ENCODE measurements at regions not wholly inside any gene's neighbourhood (a gene's known extent, or its start where the extent isn't known, plus 50 kb on each side); places are given as distances from the start of the nearest gene placed in this dataset.
A peak's percentile ranks its signal among the peaks of the same experiment; 100 is the strongest.

DNA sequence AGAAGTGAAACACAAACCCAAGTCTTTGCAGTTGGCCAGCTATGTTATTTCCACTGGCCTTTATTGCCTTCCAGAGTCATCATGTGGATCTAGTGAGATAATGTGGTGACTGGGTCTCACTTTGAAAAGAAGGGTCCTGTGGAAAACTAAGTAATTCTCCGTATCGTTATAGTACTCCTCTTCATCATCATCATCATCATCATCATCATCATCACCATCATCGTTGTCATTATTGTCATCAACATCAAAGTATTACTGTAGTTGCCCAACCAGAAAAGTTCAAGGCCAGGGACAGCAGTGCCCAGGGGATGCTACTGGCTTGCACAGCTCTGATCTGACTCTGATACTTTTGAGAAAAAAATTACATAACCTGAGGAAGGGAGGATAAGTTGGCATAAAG lies 295.6 kb upstream of the F9 start:
- Histone ChIP-seq H3K9ac (ENCODE audit: low read depth, low read length) (no peak overlapping the region), H3K9me3 (ENCODE audit: control insufficient read depth, insufficient read depth, low read length) (peaks cover 3% of the 10 kb centered on the region), H3K36me3 (ENCODE audit: insufficient read depth, low read length) (no peaks in the 10 kb centered on the region), H3K4me1 (ENCODE audit: insufficient read depth, low read length) (no peaks in the 10 kb centered on the region)

GRCh38 chrX:139224953-139225665 lies 305.4 kb upstream of the F9 start:
- H3K9ac ChIP-seq (ENCODE audit: low read depth, low read length): peak overlapping the region; percentile 16; the same call in 1 of the 2 replicates
- no peaks in the 10 kb centered on the region for H3K36me3 ChIP-seq (ENCODE audit: insufficient read depth, low read length)
- H3K9me3 ChIP-seq (ENCODE audit: control insufficient read depth, insufficient read depth, low read length): no peaks in the 10 kb centered on the region
- peaks cover 28% of the 10 kb centered on the region for H3K4me1 ChIP-seq (ENCODE audit: insufficient read depth, low read length)

- no peaks in the 10 kb centered on the region for H3K36me3 ChIP-seq (ENCODE audit: insufficient read depth, low read length)
- H3K9me3 ChIP-seq (ENCODE audit: control insufficient read depth, insufficient read depth, low read length): no peaks in the 10 kb centered on the region
- H3K9ac ChIP-seq (ENCODE audit: low read depth, low read length): no peak overlapping the region
- H3K4me1 ChIP-seq (ENCODE audit: insufficient read depth, low read length): peaks cover 28% of the 10 kb centered on the region
Observed at GRCh38 chrX:139222511-139223200, 307.9 kb upstream of the F9 start.

GRCh38 chrX:139213241-139213709 lies 317.3 kb upstream of the F9 start:
- peaks cover 8% of the 10 kb centered on the region; the same call in 1 of the 2 replicates for H3K4me1 ChIP-seq (ENCODE audit: insufficient read depth, low read length)
- no peak overlapping the region for H3K9ac ChIP-seq (ENCODE audit: low read depth, low read length)
- no peaks in the 10 kb centered on the region for H3K9me3 ChIP-seq (ENCODE audit: control insufficient read depth, insufficient read depth, low read length)
- H3K36me3 ChIP-seq (ENCODE audit: insufficient read depth, low read length): no peaks in the 10 kb centered on the region; the same call in 1 of the 2 replicates

DNA sequence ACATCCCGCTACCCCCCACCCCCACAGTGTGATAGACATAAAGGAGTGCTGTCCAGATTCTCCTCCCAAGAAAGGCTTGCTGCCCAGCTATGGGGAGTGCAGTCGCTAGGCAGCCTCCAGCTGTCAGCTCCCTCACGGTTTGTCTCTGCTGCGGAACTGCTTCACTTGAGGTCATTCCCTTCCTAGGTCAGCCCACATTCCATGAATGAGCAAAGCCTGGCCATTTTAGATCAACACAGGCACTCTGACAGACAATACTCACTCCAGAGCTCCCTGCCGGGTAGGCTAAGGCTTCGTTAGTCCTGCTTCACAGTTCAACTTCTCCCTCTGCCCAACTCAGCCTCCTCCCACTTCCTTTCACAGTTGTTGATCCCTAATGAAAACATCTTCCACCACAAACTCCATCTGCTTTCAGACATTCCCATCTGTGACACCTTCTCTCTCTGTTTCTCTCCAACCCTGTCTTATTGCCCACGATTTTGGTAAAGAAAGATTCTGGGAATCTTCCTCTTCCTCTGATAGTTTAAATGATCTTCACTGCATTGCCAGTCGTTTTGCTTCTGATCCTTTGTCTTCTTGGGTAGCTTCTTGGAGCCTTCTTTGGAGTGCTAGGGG lies 318.9 kb upstream of the F9 start:
- peaks cover 8% of the 10 kb centered on the region; the same call in 1 of the 2 replicates for H3K4me1 ChIP-seq (ENCODE audit: insufficient read depth, low read length)
- H3K9me3 ChIP-seq (ENCODE audit: control insufficient read depth, insufficient read depth, low read length): no peaks in the 10 kb centered on the region
- no peaks in the 10 kb centered on the region; the same call in 1 of the 2 replicates for H3K36me3 ChIP-seq (ENCODE audit: insufficient read depth, low read length)
- no peak overlapping the region for H3K9ac ChIP-seq (ENCODE audit: low read depth, low read length)

GRCh38 chrX:139209342-139209741 lies 321.2 kb upstream of the F9 start:
- no peak overlapping the region for H3K9ac ChIP-seq (ENCODE audit: low read depth, low read length)
- H3K9me3 ChIP-seq (ENCODE audit: control insufficient read depth, insufficient read depth, low read length): no peaks in the 10 kb centered on the region
- peaks cover 8% of the 10 kb centered on the region; the same call in 1 of the 2 replicates for H3K4me1 ChIP-seq (ENCODE audit: insufficient read depth, low read length)
- H3K36me3 ChIP-seq (ENCODE audit: insufficient read depth, low read length): no peaks in the 10 kb centered on the region; the same call in 1 of the 2 replicates

GRCh38 chrX:139207655-139208054 lies 322.9 kb upstream of the F9 start:
- no peak overlapping the region for H3K9ac ChIP-seq (ENCODE audit: low read depth, low read length)
- no peaks in the 10 kb centered on the region for H3K9me3 ChIP-seq (ENCODE audit: control insufficient read depth, insufficient read depth, low read length)
- no peaks in the 10 kb centered on the region for H3K36me3 ChIP-seq (ENCODE audit: insufficient read depth, low read length)

DNA sequence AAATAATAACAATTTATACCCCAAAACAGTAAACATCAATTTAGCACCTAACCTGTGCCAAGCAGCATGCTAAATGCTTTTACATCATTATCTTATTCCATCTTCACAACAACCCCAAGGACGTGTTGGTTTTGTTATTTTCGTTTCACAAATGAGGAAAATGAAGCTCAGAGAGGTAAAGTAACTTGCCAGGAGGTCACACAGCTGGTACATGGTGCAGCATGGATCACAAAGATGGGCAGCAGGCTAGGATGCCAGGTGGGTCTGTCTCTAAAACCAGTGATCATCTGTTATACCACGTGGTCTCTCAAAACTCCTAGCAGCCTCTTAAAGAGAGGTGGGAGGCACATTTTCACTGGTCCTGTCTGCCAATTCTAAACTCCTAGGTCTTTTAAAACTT lies 323.6 kb upstream of the F9 start:
- Histone ChIP-seq H3K9me3 (ENCODE audit: control insufficient read depth, insufficient read depth, low read length) (no peaks in the 10 kb centered on the region), H3K36me3 (ENCODE audit: insufficient read depth, low read length) (no peaks in the 10 kb centered on the region), H3K4me1 (ENCODE audit: insufficient read depth, low read length) (peaks cover 10% of the 10 kb centered on the region; the same call in 1 of the 2 replicates), H3K9ac (ENCODE audit: low read depth, low read length) (no peak overlapping the region)

More at GRCh38 chrX:139207655-139208054, 322.9 kb upstream of the F9 start:
- peaks cover 8% of the 10 kb centered on the region; the same call in 1 of the 2 replicates for H3K4me1 ChIP-seq (ENCODE audit: insufficient read depth, low read length)

GRCh38 chrX:139204898-139205667 lies 325.5 kb upstream of the F9 start:
- Histone ChIP-seq H3K4me1 (ENCODE audit: insufficient read depth, low read length) (peaks cover 12% of the 10 kb centered on the region), H3K9me3 (ENCODE audit: control insufficient read depth, insufficient read depth, low read length) (no peaks in the 10 kb centered on the region), H3K36me3 (ENCODE audit: insufficient read depth, low read length) (no peaks in the 10 kb centered on the region), H3K9ac (ENCODE audit: low read depth, low read length) (peak overlapping the region; percentile 67)

- Histone ChIP-seq H3K36me3 (ENCODE audit: insufficient read depth, low read length) (no peaks in the 10 kb centered on the region), H3K9me3 (ENCODE audit: control insufficient read depth, insufficient read depth, low read length) (no peaks in the 10 kb centered on the region), H3K9ac (ENCODE audit: low read depth, low read length) (peak overlapping the region; percentile 67), H3K4me1 (ENCODE audit: insufficient read depth, low read length) (peaks cover 15% of the 10 kb centered on the region)
Observed at GRCh38 chrX:139204571-139204897, 326.0 kb upstream of the F9 start.

DNA sequence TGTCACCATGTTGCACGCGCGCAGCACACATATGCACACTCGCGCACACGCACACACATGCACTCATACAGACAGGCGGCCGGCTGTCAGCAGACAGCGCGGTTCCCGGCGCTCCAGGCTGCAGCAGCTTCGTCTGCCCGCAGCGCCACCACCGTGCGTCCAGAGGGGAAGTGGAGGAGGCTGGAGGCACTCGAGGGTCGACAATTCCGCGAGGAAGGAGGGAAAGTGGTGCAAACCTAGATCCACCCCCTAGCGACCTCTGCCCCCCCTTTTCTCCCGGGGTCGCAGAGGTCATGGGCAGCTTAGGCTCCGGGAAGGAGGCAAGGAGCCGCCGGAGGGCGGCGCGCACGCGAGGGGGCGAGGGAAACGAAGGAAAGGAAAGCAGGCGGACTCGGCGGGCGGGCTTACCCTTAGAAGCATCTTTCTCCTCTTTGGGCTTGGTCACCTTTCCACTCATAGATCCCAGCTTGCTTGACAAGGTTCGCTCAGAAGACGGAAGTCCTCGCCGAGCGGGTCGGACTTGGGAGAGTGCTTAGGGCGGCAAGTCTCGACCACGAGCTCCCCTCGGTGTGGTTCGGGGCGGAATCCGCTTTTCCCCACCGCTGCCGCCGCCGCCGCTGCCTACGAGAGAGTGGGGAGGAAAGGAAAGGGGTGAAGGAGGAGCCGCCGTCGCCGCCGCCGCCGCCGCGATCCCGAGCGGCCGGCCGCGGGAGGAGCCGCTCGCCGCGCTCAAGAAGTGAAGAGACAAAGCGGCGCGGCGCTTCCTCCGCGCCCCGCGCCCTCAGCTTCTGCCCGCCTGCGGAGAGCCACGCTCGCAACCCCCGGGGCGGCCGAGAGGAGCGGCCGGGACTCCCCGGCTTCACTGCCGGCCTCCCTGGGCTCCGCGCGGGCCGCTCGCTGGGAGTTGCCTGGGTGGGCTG lies 326.6 kb upstream of the F9 start:
- no peaks in the 10 kb centered on the region for H3K36me3 ChIP-seq (ENCODE audit: insufficient read depth, low read length)
- no peaks in the 10 kb centered on the region for H3K9me3 ChIP-seq (ENCODE audit: control insufficient read depth, insufficient read depth, low read length)
- peaks cover 15% of the 10 kb centered on the region for H3K4me1 ChIP-seq (ENCODE audit: insufficient read depth, low read length)
- H3K9ac ChIP-seq (ENCODE audit: low read depth, low read length): peak overlapping the region; percentile 67

DNA sequence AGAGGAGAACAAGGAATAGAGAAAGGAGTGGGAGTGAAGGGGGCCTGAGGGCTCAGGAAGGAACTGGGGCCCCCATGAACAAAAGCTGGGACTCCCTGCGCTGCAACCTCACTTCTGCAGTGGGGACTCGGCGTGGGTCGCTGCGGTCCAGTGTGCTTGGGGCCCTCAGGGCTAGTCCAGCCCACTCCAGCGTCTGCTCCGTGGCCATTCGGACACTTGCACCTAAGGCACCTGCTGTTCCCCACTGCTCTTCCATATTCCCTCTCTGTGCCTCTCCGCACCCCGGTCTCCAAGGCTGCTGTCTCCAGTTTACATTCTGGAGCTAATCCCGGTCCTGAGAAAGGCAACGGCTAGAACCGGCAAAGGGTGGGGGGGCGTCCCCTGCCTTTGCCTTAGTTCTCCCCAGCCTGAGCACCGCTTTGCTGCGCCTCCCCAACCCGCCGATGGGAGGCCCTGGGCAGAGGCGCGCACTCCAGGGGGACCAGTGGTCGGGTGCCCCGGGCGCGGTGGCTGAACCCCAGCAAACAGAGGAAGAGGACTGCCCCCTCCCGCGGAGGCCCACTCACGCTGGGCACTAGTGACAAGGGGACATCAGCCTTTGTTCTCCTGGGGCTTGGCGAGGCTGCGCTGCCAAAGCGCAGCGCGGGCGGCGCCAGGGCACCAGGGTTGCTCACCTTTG lies 327.7 kb upstream of the F9 start:
- Histone ChIP-seq H3K9ac (ENCODE audit: low read depth, low read length) (peak overlapping the region; percentile 53), H3K9me3 (ENCODE audit: control insufficient read depth, insufficient read depth, low read length) (no peaks in the 10 kb centered on the region), H3K36me3 (ENCODE audit: insufficient read depth, low read length) (no peaks in the 10 kb centered on the region), H3K4me1 (ENCODE audit: insufficient read depth, low read length) (peaks cover 15% of the 10 kb centered on the region)

DNA sequence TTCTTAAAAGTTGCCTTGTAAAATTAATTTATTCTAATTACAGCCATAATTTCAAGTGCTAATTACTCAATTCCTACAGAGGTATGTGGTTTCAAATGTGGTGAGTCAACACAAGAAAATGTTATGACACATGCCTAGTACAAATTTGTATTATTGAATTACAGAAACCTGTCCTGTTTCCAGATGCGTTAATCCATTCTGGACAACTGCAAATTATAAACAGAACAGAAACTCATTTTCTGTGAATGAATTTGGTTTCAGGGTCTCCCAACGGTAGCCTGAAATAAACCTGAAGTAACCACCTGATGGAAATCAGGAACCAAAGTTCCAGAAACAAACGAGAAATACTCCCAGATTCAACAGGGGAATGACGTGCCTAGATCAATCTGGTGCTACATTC lies 328.6 kb upstream of the F9 start:
- Histone ChIP-seq H3K9ac (ENCODE audit: low read depth, low read length) (peak overlapping the region; percentile 53; the same call in 1 of the 2 replicates), H3K9me3 (ENCODE audit: control insufficient read depth, insufficient read depth, low read length) (no peaks in the 10 kb centered on the region), H3K4me1 (ENCODE audit: insufficient read depth, low read length) (peaks cover 15% of the 10 kb centered on the region), H3K36me3 (ENCODE audit: insufficient read depth, low read length) (no peaks in the 10 kb centered on the region)

Data from ES-I3 (cell line).